Sigmoid colon (tissue), 4 donors: ENCODE measurements at regions not wholly inside any gene's neighbourhood (a gene's known extent, or its start where the extent isn't known, plus 50 kb on each side); places are given as distances from the start of the nearest gene placed in this dataset.

ENCODE experiments used
- EP300 ChIP-seq, 4 donors: sonication (generic); formaldehyde crosslinking; IDR thresholded peaks; one replicate each; pipeline ENCODE4 v1.6.1; 2017; ENCODE audit warnings: antibody characterized with exemption in 4 of 4
- POLR2A ChIP-seq, 2 donors: fragments of 450-650 bp; IDR thresholded peaks; one replicate each; pipeline ENCODE4 v1.6.1; 2016; ENCODE audit warnings: antibody characterized with exemption in 2 of 2, mild to moderate bottlenecking in 2 of 2, moderate library complexity in 2 of 2
- TF ChIP-seq, protein P1 (sequence below), 4 experiments: fragments of 450-650 bp in 3 of 4; fragments of 200-600 bp in 1 of 4; IDR thresholded peaks; one replicate each; pipeline ENCODE4 v1.5.1; 2016 to 2019; ENCODE audit warnings: antibody characterized with exemption in 4 of 4, mild to moderate bottlenecking in 3 of 4, moderate library complexity in 2 of 4

DNA sequence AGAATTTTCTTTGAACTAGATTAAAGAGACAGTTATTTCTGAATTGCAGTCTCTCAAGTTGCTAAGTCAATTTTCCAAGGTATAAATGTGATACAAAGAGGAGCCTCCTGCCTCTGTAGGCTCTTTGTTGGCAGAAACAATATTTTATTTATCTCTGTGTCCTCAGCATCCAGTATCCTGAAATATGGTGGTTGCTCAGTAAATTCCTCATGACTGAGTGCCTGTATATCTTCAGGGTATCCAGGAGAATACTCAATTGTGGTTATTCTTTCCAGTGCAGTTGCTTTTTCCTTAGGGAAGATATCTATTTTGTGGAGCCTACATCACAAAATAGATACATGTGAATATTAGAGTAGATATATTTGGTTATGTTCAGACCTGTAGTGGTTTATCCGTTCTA is 144.8 kb upstream of the FERD3L start:
- TF ChIP-seq EP300 (IDR thresholded peaks at IDR 0.05) (no peak), POLR2A (IDR thresholded peaks at IDR 0.05) (no peak)
- TF ChIP-seq, protein P1, sequence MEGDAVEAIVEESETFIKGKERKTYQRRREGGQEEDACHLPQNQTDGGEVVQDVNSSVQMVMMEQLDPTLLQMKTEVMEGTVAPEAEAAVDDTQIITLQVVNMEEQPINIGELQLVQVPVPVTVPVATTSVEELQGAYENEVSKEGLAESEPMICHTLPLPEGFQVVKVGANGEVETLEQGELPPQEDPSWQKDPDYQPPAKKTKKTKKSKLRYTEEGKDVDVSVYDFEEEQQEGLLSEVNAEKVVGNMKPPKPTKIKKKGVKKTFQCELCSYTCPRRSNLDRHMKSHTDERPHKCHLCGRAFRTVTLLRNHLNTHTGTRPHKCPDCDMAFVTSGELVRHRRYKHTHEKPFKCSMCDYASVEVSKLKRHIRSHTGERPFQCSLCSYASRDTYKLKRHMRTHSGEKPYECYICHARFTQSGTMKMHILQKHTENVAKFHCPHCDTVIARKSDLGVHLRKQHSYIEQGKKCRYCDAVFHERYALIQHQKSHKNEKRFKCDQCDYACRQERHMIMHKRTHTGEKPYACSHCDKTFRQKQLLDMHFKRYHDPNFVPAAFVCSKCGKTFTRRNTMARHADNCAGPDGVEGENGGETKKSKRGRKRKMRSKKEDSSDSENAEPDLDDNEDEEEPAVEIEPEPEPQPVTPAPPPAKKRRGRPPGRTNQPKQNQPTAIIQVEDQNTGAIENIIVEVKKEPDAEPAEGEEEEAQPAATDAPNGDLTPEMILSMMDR (IDR thresholded peaks at IDR 0.05), result no peak
